Gastrocnemius medialis (tissue), 4 donors: ENCODE measurements at regions not wholly inside any gene's neighbourhood (a gene's known extent, or its start where the extent isn't known, plus 50 kb on each side); places are given as distances from the start of the nearest gene placed in this dataset.
A peak's percentile ranks its signal among the peaks of the same experiment; 100 is the strongest.

Experiments
- ATAC-seq, 2 donors: fragments of 150-250 bp; one replicate each; pipeline ENCODE4 v1.9.1; 2016
- DNase-seq, 2 donors: peaks; one replicate each; pipeline ENCODE4 v3.0.0-alpha.2; 2019
- H3K27ac ChIP-seq, 4 donors: fragments of 200-600 bp; sonication (generic); 1 replicate in 1 of 4; 2 replicates in 3 of 4; pipeline ENCODE4 v1.5.1; 2016 to 2018; ENCODE audit warnings: mild to moderate bottlenecking in 2 of 4, moderate library complexity in 1 of 4
- H3K27me3 ChIP-seq, 3 donors: fragments of 200-600 bp; sonication (generic) in 2 of 3; 1 replicate in 1 of 3; 2 replicates in 2 of 3; pipeline versions ENCODE4 v1.5.1 to v1.6.0; 2016 to 2019; ENCODE audit warnings: mild to moderate bottlenecking in 1 of 3, moderate library complexity in 1 of 3
- H3K36me3 ChIP-seq, 2 donors: fragments of 200-600 bp; sonication (generic) in 1 of 2; one replicate each; pipeline ENCODE4 v1.5.1; 2017 to 2018
- H3K4me1 ChIP-seq, 2 donors: fragments of 200-600 bp; sonication (generic) in 1 of 2; one replicate each; pipeline ENCODE4 v1.5.1; 2016 to 2017; ENCODE audit warnings: mild to moderate bottlenecking in 2 of 2
- H3K4me3 ChIP-seq, 4 donors: fragments of 200-600 bp; sonication (generic) in 3 of 4; 1 replicate in 1 of 4; 2 replicates in 3 of 4; pipeline ENCODE4 v1.5.1; 2016 to 2019; ENCODE audit warnings: mild to moderate bottlenecking in 2 of 4
- H3K9me3 ChIP-seq, 3 donors: fragments of 200-600 bp; sonication (generic) in 2 of 3; 1 replicate in 1 of 3; 2 replicates in 2 of 3; pipeline ENCODE4 v1.5.1; 2016 to 2019
- CTCF ChIP-seq, 5 experiments: fragments of 450-650 bp in 3 of 5; fragments of 200-600 bp in 2 of 5; sonication (generic) in 2 of 5; IDR thresholded peaks in 4 of 5; conservative IDR thresholded peaks in 1 of 5; 1 replicate in 4 of 5; 2 replicates in 1 of 5; pipeline ENCODE4 v1.5.1; 2016 to 2019; ENCODE audit warnings: antibody characterized with exemption in 5 of 5, mild to moderate bottlenecking in 3 of 5, moderate library complexity in 3 of 5
- POLR2A ChIP-seq, 2 donors: fragments of 450-650 bp; IDR thresholded peaks; one replicate each; pipeline ENCODE4 v1.6.1; 2017; ENCODE audit warnings: antibody characterized with exemption in 2 of 2, mild to moderate bottlenecking in 2 of 2, moderate library complexity in 2 of 2
- in situ Hi-C, 4 donors: fragments of 200-750 bp; cut with MboI; loops; one replicate each; pipeline versions ENCODE4 v1.15.0 to v1.8.0; 2017; ENCODE audit warnings: low sequenced_read_pairs in 4 of 4
- intact Hi-C: fragments of 100-400 bp; cut with DNase I; formaldehyde crosslinking; loops from one replicate; pipeline ENCODE4 v1.15.1; 2023; ENCODE audit warnings: low total_unique reads

- no peak for DNase-seq
- Histone ChIP-seq H3K27ac (peak overlapping the region; percentile 6 to 47 (median 25)), H3K4me3 (no peak overlapping the region), H3K36me3 (no peaks in the 10 kb centered on the region), H3K9me3 (peaks cover 0 to 3% (median 0%) of the 10 kb centered on the region in 3 donors), H3K4me1 (no peaks in the 10 kb centered on the region), H3K27me3 (no peaks in the 10 kb centered on the region)
- TF ChIP-seq POLR2A (IDR thresholded peaks at IDR 0.05) (no peak), CTCF (IDR thresholded peaks at IDR 0.05 in 4 of 5, conservative IDR thresholded peaks at IDR 0.05 in 1 of 5) (no peak)
- in situ Hi-C loops = no loop called here
- no peak for ATAC-seq
- intact Hi-C loops = no loop called here
These were observed 113.0 kb upstream of the ARGLU1 start for GRCh38 chr13:106680796-106681472.

GRCh38 chr13:106678646-106679418, 110.9 kb upstream of the ARGLU1 start:
- H3K4me1 ChIP-seq = no peaks in the 10 kb centered on the region
- H3K4me3 ChIP-seq = no peak overlapping the region
- H3K36me3 ChIP-seq = no peaks in the 10 kb centered on the region
- H3K27me3 ChIP-seq = no peaks in the 10 kb centered on the region
- H3K9me3 ChIP-seq = no peaks in the 10 kb centered on the region
- intact Hi-C loops = no loop called here
- no peak for TF ChIP-seq CTCF (IDR thresholded peaks at IDR 0.05 in 4 of 5, conservative IDR thresholded peaks at IDR 0.05 in 1 of 5)
- no peak for TF ChIP-seq POLR2A (IDR thresholded peaks at IDR 0.05)
- DNase-seq = no peak
- in situ Hi-C loops = no loop called here
- H3K27ac ChIP-seq = no peak overlapping the region
- ATAC-seq = no peak

GRCh38 chr13:106675311-106675710, 107.4 kb upstream of the ARGLU1 start:
- no peak for TF ChIP-seq CTCF (IDR thresholded peaks at IDR 0.05 in 4 of 5, conservative IDR thresholded peaks at IDR 0.05 in 1 of 5)
- no peak for TF ChIP-seq POLR2A (IDR thresholded peaks at IDR 0.05)
- H3K4me1 ChIP-seq = no peaks in the 10 kb centered on the region
- H3K9me3 ChIP-seq = no peaks in the 10 kb centered on the region
- in situ Hi-C loops = no loop called here
- no peak overlapping the region for H3K27ac ChIP-seq
- DNase-seq (no peak), ATAC-seq (no peak)
- H3K4me3 ChIP-seq = no peak overlapping the region
- no peaks in the 10 kb centered on the region for H3K27me3 ChIP-seq
- intact Hi-C loops = no loop called here
- no peaks in the 10 kb centered on the region for H3K36me3 ChIP-seq

- Histone ChIP-seq H3K4me3 (no peak overlapping the region), H3K27ac (no peak overlapping the region), H3K27me3 (no peaks in the 10 kb centered on the region), H3K9me3 (no peaks in the 10 kb centered on the region), H3K36me3 (no peaks in the 10 kb centered on the region), H3K4me1 (no peaks in the 10 kb centered on the region)
- DNase-seq = no peak
- in situ Hi-C loops = no loop called here
- intact Hi-C loops = no loop called here
- ATAC-seq = no peak
- no peak for TF ChIP-seq CTCF (IDR thresholded peaks at IDR 0.05 in 4 of 5, conservative IDR thresholded peaks at IDR 0.05 in 1 of 5)
- no peak for TF ChIP-seq POLR2A (IDR thresholded peaks at IDR 0.05)
These were observed 93.0 kb upstream of the ARGLU1 start for GRCh38 chr13:106660746-106661625.
